ENCODE measurements at regions not wholly inside any gene's neighbourhood (a gene's known extent, or its start where the extent isn't known, plus 50 kb on each side); places are given as distances from the start of the nearest gene placed in this dataset.

GRCh38 chr6:14260839-14261238 is 143.3 kb downstream of the CD83 start:
- no peak for TF ChIP-seq FOXP2 (optimal IDR thresholded peaks at IDR 0.05; ENCODE audit: borderline replicate concordance, extremely low read depth, extremely low read length, insufficient read depth)

- no peak for TF ChIP-seq POLR2AphosphoS5 (IDR thresholded peaks at IDR 0.05; ENCODE audit: low read depth, low read length)
- TF ChIP-seq TAF1 (IDR thresholded peaks at IDR 0.05; ENCODE audit: borderline replicate concordance, insufficient read depth, low read length) = no peak
- TF ChIP-seq REST (IDR thresholded peaks at IDR 0.05; ENCODE audit: insufficient read depth in 1 of 2, low read depth in 2 of 2, low read length in 2 of 2) = no peak
- TF ChIP-seq SIN3A (IDR thresholded peaks at IDR 0.05; ENCODE audit: borderline replicate concordance, insufficient read depth, low read length) = no peak
- no peak for TF ChIP-seq FOXP2 (optimal IDR thresholded peaks at IDR 0.05; ENCODE audit: borderline replicate concordance, extremely low read depth, extremely low read length, insufficient read depth)
These were observed 146.4 kb downstream of the CD83 start for GRCh38 chr6:14263881-14264424.

- TF ChIP-seq TAF1 (IDR thresholded peaks at IDR 0.05; ENCODE audit: borderline replicate concordance, insufficient read depth, low read length) (no peak), FOXP2 (optimal IDR thresholded peaks at IDR 0.05; ENCODE audit: borderline replicate concordance, extremely low read depth, extremely low read length, insufficient read depth) (no peak), POLR2AphosphoS5 (IDR thresholded peaks at IDR 0.05; ENCODE audit: low read depth, low read length) (no peak), SIN3A (IDR thresholded peaks at IDR 0.05; ENCODE audit: borderline replicate concordance, insufficient read depth, low read length) (no peak), REST (IDR thresholded peaks at IDR 0.05; ENCODE audit: insufficient read depth in 1 of 2, low read depth in 2 of 2, low read length in 2 of 2) (no peak)
These were observed 147.8 kb downstream of the CD83 start for GRCh38 chr6:14265049-14266021.

- TF ChIP-seq POLR2AphosphoS5 (IDR thresholded peaks at IDR 0.05; ENCODE audit: low read depth, low read length) (no peak), REST (IDR thresholded peaks at IDR 0.05; ENCODE audit: insufficient read depth in 1 of 2, low read depth in 2 of 2, low read length in 2 of 2) (no peak), SIN3A (IDR thresholded peaks at IDR 0.05; ENCODE audit: borderline replicate concordance, insufficient read depth, low read length) (no peak), FOXP2 (optimal IDR thresholded peaks at IDR 0.05; ENCODE audit: borderline replicate concordance, extremely low read depth, extremely low read length, insufficient read depth) (no peak), TAF1 (IDR thresholded peaks at IDR 0.05; ENCODE audit: borderline replicate concordance, insufficient read depth, low read length) (no peak)
These were observed 148.7 kb downstream of the CD83 start for GRCh38 chr6:14266266-14266665.

- TF ChIP-seq TAF1 (IDR thresholded peaks at IDR 0.05; ENCODE audit: borderline replicate concordance, insufficient read depth, low read length) = no peak
- TF ChIP-seq SIN3A (IDR thresholded peaks at IDR 0.05; ENCODE audit: borderline replicate concordance, insufficient read depth, low read length) = no peak
- no peak for TF ChIP-seq FOXP2 (optimal IDR thresholded peaks at IDR 0.05; ENCODE audit: borderline replicate concordance, extremely low read depth, extremely low read length, insufficient read depth)
- TF ChIP-seq POLR2AphosphoS5 (IDR thresholded peaks at IDR 0.05; ENCODE audit: low read depth, low read length) = no peak
- TF ChIP-seq REST (IDR thresholded peaks at IDR 0.05; ENCODE audit: insufficient read depth in 1 of 2, low read depth in 2 of 2, low read length in 2 of 2) = no peak
These were observed 150.5 kb downstream of the CD83 start for GRCh38 chr6:14267885-14268660.
